Smooth muscle cell (in vitro differentiated cells): ENCODE measurements at regions not wholly inside any gene's neighbourhood (a gene's known extent, or its start where the extent isn't known, plus 50 kb on each side); places are given as distances from the start of the nearest gene placed in this dataset.

Experiments used
- DNase-seq: peaks from one replicate; lab custom pipeline; 2025; ENCODE audit not compliant: unreplicated experiment; lab: John Stamatoyannopoulos, UW
- H2AFZ ChIP-seq: fragments of 200-600 bp; sonication (generic); 2 replicates; pipeline ENCODE4 v1.6.0; 2016; ENCODE audit warnings: antibody characterized with exemption, low read depth, mild to moderate bottlenecking
- H3F3A ChIP-seq: fragments of 200-600 bp; sonication (generic); 2 replicates; pipeline ENCODE4 v1.6.0; 2017; ENCODE audit warnings: antibody characterized with exemption, low read depth
- H3K27ac ChIP-seq: fragments of 200-600 bp; sonication (generic); 2 replicates; pipeline ENCODE4 v1.5.1; 2016; ENCODE audit warnings: low read depth, mild to moderate bottlenecking
- H3K27me3 ChIP-seq: fragments of 200-600 bp; sonication (generic); 2 replicates; pipeline ENCODE4 v1.6.1; 2016; ENCODE audit warnings: low read depth, mild to moderate bottlenecking
- H3K36me3 ChIP-seq: fragments of 200-600 bp; sonication (generic); 2 replicates; pipeline ENCODE4 v1.5.1; 2016; ENCODE audit warnings: low read depth
- H3K4me1 ChIP-seq: fragments of 200-600 bp; sonication (generic); 2 replicates; pipeline ENCODE4 v1.5.1; 2016; ENCODE audit warnings: low read depth
- H3K4me2 ChIP-seq: fragments of 200-600 bp; sonication (generic); 2 replicates; pipeline ENCODE4 v1.6.0; 2016; ENCODE audit warnings: mild to moderate bottlenecking
- H3K4me3 ChIP-seq: fragments of 200-600 bp; sonication (generic); 2 replicates; pipeline ENCODE4 v1.5.1; 2016; ENCODE audit warnings: mild to moderate bottlenecking
- H3K79me2 ChIP-seq: fragments of 200-600 bp; sonication (generic); 2 replicates; pipeline ENCODE4 v1.6.0; 2016; ENCODE audit warnings: low read depth, mild to moderate bottlenecking
- H3K9ac ChIP-seq: fragments of 200-600 bp; sonication (generic); 2 replicates; pipeline ENCODE4 v1.6.0; 2016; ENCODE audit warnings: low read depth
- H3K9me3 ChIP-seq: fragments of 200-600 bp; sonication (generic); replicated peaks from 2 replicates; pipeline ENCODE4 v1.5.1; 2016; ENCODE audit warnings: low read depth
- H4K20me1 ChIP-seq: fragments of 200-600 bp; sonication (generic); 2 replicates; pipeline ENCODE4 v1.6.0; 2016; ENCODE audit warnings: low read depth
- CTCF ChIP-seq: fragments of 200-600 bp; sonication (generic); IDR thresholded peaks from 2 replicates; pipeline ENCODE4 v1.5.1; 2017; ENCODE audit warnings: borderline replicate concordance, mild to moderate bottlenecking, antibody characterized with exemption; ENCODE audit not compliant: insufficient read depth, poor library complexity, severe bottlenecking
- WGBS: methylation state at CpG from one replicate; pipeline ENCODE4 v1.1.7; 2016; ENCODE audit warnings: low lambda C conversion rate; 5-methylcytosine and 5-hydroxymethylcytosine counted together

- no peaks in the 10 kb centered on the region for H3K36me3 ChIP-seq
- no peak overlapping the region for H3K4me3 ChIP-seq
- no peak for DNase-seq
- H2AFZ ChIP-seq: no peak overlapping the region
- no peak for TF ChIP-seq CTCF
- no peaks in the 10 kb centered on the region for H3F3A ChIP-seq
- H3K9me3 ChIP-seq: no peaks in the 10 kb centered on the region
- H4K20me1 ChIP-seq: no peaks in the 10 kb centered on the region
- WGBS: 80% methylated on average over 11 of the region's 11 CpGs
- H3K79me2 ChIP-seq: no peaks in the 10 kb centered on the region
- H3K27ac ChIP-seq: no peak overlapping the region
- no peak overlapping the region for H3K9ac ChIP-seq
- peaks cover 3% of the 10 kb centered on the region for H3K4me1 ChIP-seq
- H3K27me3 ChIP-seq: no peaks in the 10 kb centered on the region
- no peak overlapping the region for H3K4me2 ChIP-seq
Measured at GRCh38 chr12:79522257-79522988, 168.3 kb downstream of the PAWR start.

- no peak overlapping the region for H3K27ac ChIP-seq
- H3K9ac ChIP-seq: no peak overlapping the region
- no peaks in the 10 kb centered on the region for H3F3A ChIP-seq
- DNase-seq: no peak
- peaks cover 3% of the 10 kb centered on the region for H3K4me1 ChIP-seq
- H3K79me2 ChIP-seq: no peaks in the 10 kb centered on the region
- H2AFZ ChIP-seq: no peak overlapping the region
- no peak for TF ChIP-seq CTCF
- 81% methylated on average over 1 of the region's 1 CpG for WGBS
- no peaks in the 10 kb centered on the region for H3K9me3 ChIP-seq
- H3K4me3 ChIP-seq: no peak overlapping the region
- no peaks in the 10 kb centered on the region for H3K27me3 ChIP-seq
- no peaks in the 10 kb centered on the region for H4K20me1 ChIP-seq
- no peak overlapping the region for H3K4me2 ChIP-seq
- H3K36me3 ChIP-seq: no peaks in the 10 kb centered on the region
Measured at GRCh38 chr12:79521576-79521975, 169.2 kb downstream of the PAWR start.

GRCh38 chr12:79517363-79517762 lies 173.4 kb downstream of the PAWR start:
- WGBS: 95% methylated on average over 2 of the region's 2 CpGs
- no peak overlapping the region for H3K4me3 ChIP-seq
- no peaks in the 10 kb centered on the region for H3K79me2 ChIP-seq
- H3K27me3 ChIP-seq: no peaks in the 10 kb centered on the region
- peaks cover 3% of the 10 kb centered on the region for H3K4me1 ChIP-seq
- no peak overlapping the region for H2AFZ ChIP-seq
- no peaks in the 10 kb centered on the region for H4K20me1 ChIP-seq
- no peak overlapping the region for H3K4me2 ChIP-seq
- DNase-seq: no peak
- no peak overlapping the region for H3K27ac ChIP-seq
- H3K9me3 ChIP-seq: no peaks in the 10 kb centered on the region
- TF ChIP-seq CTCF: no peak
- no peak overlapping the region for H3K9ac ChIP-seq
- H3K36me3 ChIP-seq: no peaks in the 10 kb centered on the region
- H3F3A ChIP-seq: no peaks in the 10 kb centered on the region

- Histone ChIP-seq H3K9me3 (no peaks in the 10 kb centered on the region), H3F3A (no peaks in the 10 kb centered on the region), H3K27ac (no peak overlapping the region), H3K4me1 (no peaks in the 10 kb centered on the region), H3K27me3 (no peaks in the 10 kb centered on the region), H3K4me2 (no peak overlapping the region), H3K36me3 (no peaks in the 10 kb centered on the region), H3K79me2 (no peaks in the 10 kb centered on the region), H2AFZ (no peak overlapping the region), H3K4me3 (no peak overlapping the region), H3K9ac (no peak overlapping the region), H4K20me1 (no peaks in the 10 kb centered on the region)
- WGBS: 75% methylated on average over 1 of the region's 3 CpGs
- TF ChIP-seq CTCF: no peak
- DNase-seq: no peak
Measured at GRCh38 chr12:79515530-79515935, 175.2 kb downstream of the PAWR start.
